Type B pancreatic cell (in vitro differentiated cells): ENCODE measurements at regions not wholly inside any gene's neighbourhood (a gene's known extent, or its start where the extent isn't known, plus 50 kb on each side); places are given as distances from the start of the nearest gene placed in this dataset.
"Not testable (repeated sequence)": the region's sequence is repeated elsewhere in the genome, so short reads cannot be mapped to it uniquely, and the experiment has no call there.

Experiments used
- DNase-seq: peaks from one replicate; pipeline ENCODE4 v3.0.0; 2021; ENCODE audit warnings: mixed read lengths; ENCODE audit not compliant: unreplicated experiment; ENCODE audit errors: extremely low spot score
- H3K27ac Mint-ChIP-seq: 2 replicates; pipeline ENCODE4 v1.8.0; 2021; ENCODE audit warnings: mild to moderate bottlenecking, mixed read lengths
- H3K27me3 Mint-ChIP-seq: 2 replicates; pipeline ENCODE4 v1.8.0; 2021; ENCODE audit warnings: mixed read lengths
- H3K36me3 Mint-ChIP-seq: 2 replicates; pipeline ENCODE4 v1.8.0; 2021; ENCODE audit warnings: mixed read lengths
- H3K4me1 Mint-ChIP-seq: one replicate; pipeline ENCODE4 v1.8.0; 2021; ENCODE audit warnings: mixed read lengths; ENCODE audit not compliant: unreplicated experiment
- H3K4me3 Mint-ChIP-seq: 2 replicates; pipeline ENCODE4 v1.8.0; 2021; ENCODE audit warnings: mild to moderate bottlenecking, mixed read lengths
- H3K9me3 Mint-ChIP-seq: 2 replicates; pipeline ENCODE4 v1.8.0; 2021; ENCODE audit warnings: mixed read lengths
- CTCF ChIP-seq: fragments of 200-600 bp; sonication (generic); conservative IDR thresholded peaks from 2 replicates; pipeline ENCODE4 v1.5.0; 2021; ENCODE audit warnings: antibody characterized with exemption, mild to moderate bottlenecking

GRCh38 chr17:54353789-54354525 lies 531.2 kb downstream of the KIF2B start:
- Mint-ChIP-seq H3K36me3 (no peaks in the 10 kb centered on the region), H3K9me3 (peaks cover 11% of the 10 kb centered on the region), H3K4me1 (no peaks in the 10 kb centered on the region), H3K27me3 (no peaks in the 10 kb centered on the region), H3K4me3 (no peak overlapping the region), H3K27ac (no peak overlapping the region)
- DNase-seq, result no peak
- no peak for TF ChIP-seq CTCF

- not testable (repeated sequence) for H3K27ac Mint-ChIP-seq, H3K27me3 Mint-ChIP-seq, H3K4me3 Mint-ChIP-seq, H3K36me3 Mint-ChIP-seq, H3K4me1 Mint-ChIP-seq, DNase-seq
- H3K9me3 Mint-ChIP-seq, result peaks cover 16% of the 10 kb centered on the region
These were observed 538.3 kb downstream of the KIF2B start for GRCh38 chr17:54361073-54361472.

- no peak for DNase-seq
- no peaks in the 10 kb centered on the region for H3K9me3 Mint-ChIP-seq
- no peak overlapping the region for H3K4me3 Mint-ChIP-seq
- H3K36me3 Mint-ChIP-seq, result no peaks in the 10 kb centered on the region
- H3K27me3 Mint-ChIP-seq, result peaks cover 4% of the 10 kb centered on the region
- no peaks in the 10 kb centered on the region for H3K4me1 Mint-ChIP-seq
- no peak for TF ChIP-seq CTCF
- H3K27ac Mint-ChIP-seq, result no peak overlapping the region
These were observed 531.7 kb upstream of the TOM1L1 start for GRCh38 chr17:54368906-54369305.

- Mint-ChIP-seq H3K36me3 (no peaks in the 10 kb centered on the region), H3K4me3 (no peak overlapping the region), H3K4me1 (no peaks in the 10 kb centered on the region), H3K9me3 (no peaks in the 10 kb centered on the region), H3K27me3 (no peaks in the 10 kb centered on the region), H3K27ac (no peak overlapping the region)
- TF ChIP-seq CTCF, result no peak
- DNase-seq, result no peak
These were observed 528.4 kb upstream of the TOM1L1 start for GRCh38 chr17:54372069-54372749.

- H3K36me3 Mint-ChIP-seq, result no peaks in the 10 kb centered on the region
- H3K4me1 Mint-ChIP-seq, result no peaks in the 10 kb centered on the region
- TF ChIP-seq CTCF, result no peak
- H3K4me3 Mint-ChIP-seq, result no peak overlapping the region
- no peak for DNase-seq
- no peaks in the 10 kb centered on the region for H3K9me3 Mint-ChIP-seq
- H3K27me3 Mint-ChIP-seq, result no peaks in the 10 kb centered on the region
- H3K27ac Mint-ChIP-seq, result no peak overlapping the region
These were observed 526.7 kb upstream of the TOM1L1 start for GRCh38 chr17:54373970-54374369.

- not testable (repeated sequence) for H3K36me3 Mint-ChIP-seq, H3K27me3 Mint-ChIP-seq, H3K4me3 Mint-ChIP-seq, H3K4me1 Mint-ChIP-seq, H3K27ac Mint-ChIP-seq, H3K9me3 Mint-ChIP-seq, DNase-seq
These were observed 524.2 kb upstream of the TOM1L1 start for GRCh38 chr17:54376409-54376808.
